HG03280 (cell line): ENCODE measurements at regions not wholly inside any gene's neighbourhood (a gene's known extent, or its start where the extent isn't known, plus 50 kb on each side); places are given as distances from the start of the nearest gene placed in this dataset.

Experiments used
- ATAC-seq: cut with Tn5 transposase; IDR thresholded peaks from one replicate; pipeline ENCODE4 v1.9.1; 2021; ENCODE audit warnings: mild to moderate bottlenecking, moderate library complexity; ENCODE audit not compliant: unreplicated experiment

GRCh38 chr6:129920103-129920798 is 59.1 kb upstream of the TMEM244 start:
- ATAC-seq = no peak

DNA sequence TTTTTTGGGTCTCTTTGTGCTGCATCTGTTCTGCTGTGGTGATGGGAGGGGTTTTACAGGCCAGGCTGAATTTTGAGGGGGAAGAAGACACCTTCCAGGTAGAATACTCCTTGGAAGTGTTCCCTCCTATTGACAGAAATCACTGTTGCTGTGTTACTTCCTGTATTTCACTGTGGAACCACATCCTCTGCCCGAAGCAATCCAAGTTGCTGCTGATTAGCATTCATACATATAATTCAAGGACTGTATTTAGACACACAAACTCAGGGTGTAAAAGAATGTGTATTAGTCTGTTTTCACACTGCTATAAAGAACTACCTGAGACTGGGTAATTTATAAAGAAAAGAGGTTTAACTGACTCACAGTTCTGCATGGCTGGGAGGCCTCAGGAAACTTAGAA is 50.6 kb upstream of the TMEM244 start:
- ATAC-seq = no peak
